H9 (cell line): ENCODE measurements at regions not wholly inside any gene's neighbourhood (a gene's known extent, or its start where the extent isn't known, plus 50 kb on each side); places are given as distances from the start of the nearest gene placed in this dataset.

Experiments used
- DNase-seq: peaks from one replicate; pipeline ENCODE4 v3.0.0-alpha.2; 2017
- H2AFZ ChIP-seq: one replicate; pipeline ENCODE4 v1.6.1; 2013; ENCODE audit warnings: mild to moderate bottlenecking, low read length, control low read depth, moderate library complexity
- H2AK5ac ChIP-seq: 2 replicates; pipeline ENCODE4 v1.6.1; 2013; ENCODE audit warnings: low read length, control low read depth, mixed read lengths; ENCODE audit not compliant: insufficient read length
- H2BK120ac ChIP-seq: one replicate; pipeline ENCODE4 v1.6.1; 2013; ENCODE audit warnings: low read depth, mild to moderate bottlenecking, low read length, control low read depth, inconsistent platforms; ENCODE audit not compliant: poor library complexity, severe bottlenecking
- H2BK12ac ChIP-seq: 2 replicates; pipeline ENCODE4 v1.6.1; 2013; ENCODE audit warnings: low read length, control low read depth, mixed read lengths, low read depth; ENCODE audit not compliant: insufficient read length
- H2BK15ac ChIP-seq: 2 replicates; pipeline ENCODE4 v1.6.1; 2013; ENCODE audit warnings: low read depth, low read length, control low read depth
- H2BK20ac ChIP-seq: one replicate; pipeline ENCODE4 v1.6.1; 2013; ENCODE audit warnings: low read depth, mild to moderate bottlenecking, low read length, control low read depth, inconsistent platforms; ENCODE audit not compliant: poor library complexity, severe bottlenecking
- H2BK5ac ChIP-seq: 2 replicates; pipeline ENCODE4 v1.6.1; 2013; ENCODE audit warnings: low read length, control low read depth, mixed read lengths; ENCODE audit not compliant: insufficient read length
- H3K14ac ChIP-seq: 2 replicates; pipeline ENCODE4 v1.6.1; 2013; ENCODE audit warnings: low read length, control low read depth; ENCODE audit not compliant: insufficient read depth
- H3K18ac ChIP-seq: 2 replicates; pipeline ENCODE4 v1.6.1; 2013; ENCODE audit warnings: low read depth, mild to moderate bottlenecking, mixed read lengths, low read length, control low read depth; ENCODE audit not compliant: insufficient read length
- H3K23ac ChIP-seq: 2 replicates; pipeline ENCODE4 v1.6.1; 2013; ENCODE audit warnings: low read length, control low read depth, mixed read lengths, low read depth; ENCODE audit not compliant: insufficient read length
- H3K23me2 ChIP-seq: 2 replicates; pipeline ENCODE4 v1.6.1; 2013; ENCODE audit warnings: low read depth, mild to moderate bottlenecking, mixed read lengths, low read length, control low read depth; ENCODE audit not compliant: insufficient read length, poor library complexity, severe bottlenecking
- H3K27ac ChIP-seq: 2 replicates; pipeline ENCODE4 v1.5.1; 2013; ENCODE audit warnings: low read length, control low read depth, mixed read lengths, low read depth; ENCODE audit not compliant: insufficient read length
- H3K27me3 ChIP-seq: 2 replicates; pipeline ENCODE4 v1.6.1; 2013; ENCODE audit warnings: low read length, control low read depth, inconsistent platforms; ENCODE audit not compliant: insufficient read depth
- H3K4ac ChIP-seq: 2 replicates; pipeline ENCODE4 v1.6.1; 2013; ENCODE audit warnings: low read depth, mild to moderate bottlenecking, control low read depth, inconsistent platforms, low read length, moderate library complexity
- H3K4me1 ChIP-seq: 2 replicates; pipeline ENCODE4 v1.6.1; 2013; ENCODE audit warnings: low read length, control low read depth, inconsistent platforms; ENCODE audit not compliant: insufficient read depth
- H3K4me2 ChIP-seq: 2 replicates; pipeline ENCODE4 v1.6.1; 2013; ENCODE audit warnings: low read length, control low read depth, mixed read lengths; ENCODE audit not compliant: insufficient read length, insufficient read depth
- H3K56ac ChIP-seq: 2 replicates; pipeline ENCODE4 v1.6.1; 2013; ENCODE audit warnings: low read depth, mild to moderate bottlenecking, mixed read lengths, low read length, control low read depth; ENCODE audit not compliant: insufficient read length
- H3K79me1 ChIP-seq: 2 replicates; pipeline ENCODE4 v1.6.1; 2013; ENCODE audit warnings: low read depth, mild to moderate bottlenecking, moderate library complexity, low read length, control low read depth, inconsistent platforms; ENCODE audit not compliant: insufficient read depth, poor library complexity, severe bottlenecking
- H3K79me2 ChIP-seq: 2 replicates; pipeline ENCODE4 v1.6.1; 2013; ENCODE audit warnings: low read length, control low read depth, inconsistent platforms; ENCODE audit not compliant: insufficient read depth
- H3K9ac ChIP-seq: 2 replicates; pipeline ENCODE4 v1.6.1; 2013; ENCODE audit warnings: low read length, control low read depth, mixed read lengths; ENCODE audit not compliant: insufficient read length; ENCODE audit errors: extremely low read depth
- H3K9me3 ChIP-seq: one replicate; pipeline ENCODE4 v1.6.1; 2013; ENCODE audit warnings: low read depth, low read length, inconsistent platforms; ENCODE audit not compliant: control insufficient read depth
- H3T11ph ChIP-seq: one replicate; pipeline ENCODE4 v1.6.1; 2013; ENCODE audit warnings: mild to moderate bottlenecking, low read length, control low read depth, inconsistent platforms
- H4K20me1 ChIP-seq: one replicate; pipeline ENCODE4 v1.6.1; 2013; ENCODE audit not compliant: control insufficient read depth, insufficient read length, insufficient read depth
- H4K5ac ChIP-seq: 2 replicates; pipeline ENCODE4 v1.6.1; 2013; ENCODE audit warnings: low read depth, mild to moderate bottlenecking, mixed read lengths, low read length, control low read depth; ENCODE audit not compliant: insufficient read length
- H4K8ac ChIP-seq: replicated peaks from 2 replicates; pipeline ENCODE4 v1.6.1; 2013; ENCODE audit warnings: low read length, control low read depth, mixed read lengths, low read depth; ENCODE audit not compliant: insufficient read length
- H4K91ac ChIP-seq: 2 replicates; pipeline ENCODE4 v1.6.1; 2013; ENCODE audit warnings: low read depth, mild to moderate bottlenecking, moderate library complexity, mixed read lengths, low read length, control low read depth; ENCODE audit not compliant: insufficient read length
- H3K27ac Mint-ChIP-seq, 3 experiments: 2 replicates in 2 of 3; 3 replicates in 1 of 3; pipeline ENCODE4 v1.8.0; 2020 to 2021; ENCODE audit warnings: mixed read lengths in 3 of 3, mild to moderate bottlenecking in 1 of 3, moderate library complexity in 1 of 3
- H3K27me3 Mint-ChIP-seq: 2 replicates; pipeline ENCODE4 v1.8.0; 2021; ENCODE audit warnings: low read depth, mild to moderate bottlenecking, moderate library complexity, mixed read lengths
- H3K36me3 Mint-ChIP-seq, 3 experiments: 2 replicates in 2 of 3; 3 replicates in 1 of 3; pipeline ENCODE4 v1.8.0; 2020 to 2021; ENCODE audit warnings: low read depth in 3 of 3, mixed read lengths in 3 of 3; ENCODE audit not compliant: insufficient read depth in 1 of 3
- H3K4me1 Mint-ChIP-seq, 2 experiments: 2 replicates each; pipeline ENCODE4 v1.8.0; 2020; ENCODE audit warnings: mixed read lengths in 2 of 2
- H3K4me3 Mint-ChIP-seq, 2 experiments: 2 replicates in 1 of 2; 3 replicates in 1 of 2; pipeline ENCODE4 v1.8.0; 2020 to 2021; ENCODE audit warnings: mild to moderate bottlenecking in 2 of 2, mixed read lengths in 2 of 2, moderate library complexity in 1 of 2
- H3K9me3 Mint-ChIP-seq, 2 experiments: 2 replicates in 1 of 2; 3 replicates in 1 of 2; pipeline ENCODE4 v1.8.0; 2020; ENCODE audit warnings: mild to moderate bottlenecking in 2 of 2, mixed read lengths in 2 of 2, moderate library complexity in 1 of 2
- WGBS: extraction: QIAGEN DNeasy Blood & Tissue Kit; methylation state at CpG from one replicate; pipeline ENCODE4 v1.1.7; 2013; ENCODE audit warnings: missing lambda C conversion rate, low lambda C conversion rate, mixed read lengths; ENCODE audit not compliant: insufficient read length; ENCODE audit errors: extremely low coverage; 5-methylcytosine and 5-hydroxymethylcytosine counted together
- TF ChIP-seq, protein P1 (sequence below): fragments of 200-600 bp; sonication (generic); conservative IDR thresholded peaks from 3 replicates; pipeline ENCODE4 v1.8.0; 2021; ENCODE audit warnings: antibody characterized with exemption, mild to moderate bottlenecking

DNA sequence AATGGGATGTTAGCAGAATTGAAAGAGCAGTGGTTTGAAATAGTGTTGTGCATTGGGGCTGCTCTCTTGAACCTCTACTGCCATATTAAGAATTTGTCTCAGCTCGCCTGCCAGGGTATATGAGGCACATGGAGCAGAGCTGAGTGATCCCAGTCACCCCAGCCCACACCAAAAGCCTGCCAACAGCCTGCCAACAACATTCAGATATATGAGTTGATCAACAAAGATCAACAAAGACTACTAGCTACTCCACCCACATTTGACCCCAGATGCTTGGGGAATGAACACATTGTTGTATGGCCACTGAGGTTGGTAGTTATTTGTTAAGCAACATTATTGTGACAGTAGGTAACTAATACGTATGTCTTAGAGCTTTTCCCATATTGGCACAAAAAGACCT is 570.9 kb upstream of the IL12A start:
- H3K9me3 Mint-ChIP-seq = peaks cover 8 to 14% of the 10 kb centered on the region in 2 experiments; a peak in 4 of 5 replicates
- H4K20me1 ChIP-seq = no peaks in the 10 kb centered on the region
- H4K8ac ChIP-seq = no peak overlapping the region
- no peak overlapping the region for H3K56ac ChIP-seq
- no peaks in the 10 kb centered on the region for H3K27me3 Mint-ChIP-seq
- H3K18ac ChIP-seq = no peak overlapping the region
- H3K79me2 ChIP-seq = no peaks in the 10 kb centered on the region
- TF ChIP-seq, protein P1, sequence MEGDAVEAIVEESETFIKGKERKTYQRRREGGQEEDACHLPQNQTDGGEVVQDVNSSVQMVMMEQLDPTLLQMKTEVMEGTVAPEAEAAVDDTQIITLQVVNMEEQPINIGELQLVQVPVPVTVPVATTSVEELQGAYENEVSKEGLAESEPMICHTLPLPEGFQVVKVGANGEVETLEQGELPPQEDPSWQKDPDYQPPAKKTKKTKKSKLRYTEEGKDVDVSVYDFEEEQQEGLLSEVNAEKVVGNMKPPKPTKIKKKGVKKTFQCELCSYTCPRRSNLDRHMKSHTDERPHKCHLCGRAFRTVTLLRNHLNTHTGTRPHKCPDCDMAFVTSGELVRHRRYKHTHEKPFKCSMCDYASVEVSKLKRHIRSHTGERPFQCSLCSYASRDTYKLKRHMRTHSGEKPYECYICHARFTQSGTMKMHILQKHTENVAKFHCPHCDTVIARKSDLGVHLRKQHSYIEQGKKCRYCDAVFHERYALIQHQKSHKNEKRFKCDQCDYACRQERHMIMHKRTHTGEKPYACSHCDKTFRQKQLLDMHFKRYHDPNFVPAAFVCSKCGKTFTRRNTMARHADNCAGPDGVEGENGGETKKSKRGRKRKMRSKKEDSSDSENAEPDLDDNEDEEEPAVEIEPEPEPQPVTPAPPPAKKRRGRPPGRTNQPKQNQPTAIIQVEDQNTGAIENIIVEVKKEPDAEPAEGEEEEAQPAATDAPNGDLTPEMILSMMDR = no peak
- no peaks in the 10 kb centered on the region for H3K4me1 Mint-ChIP-seq
- no peaks in the 10 kb centered on the region for H3K27me3 ChIP-seq
- no peak overlapping the region for H3K9ac ChIP-seq
- H3K23me2 ChIP-seq = no peaks in the 10 kb centered on the region
- H3K4me2 ChIP-seq = no peak overlapping the region
- H3K27ac Mint-ChIP-seq = no peak overlapping the region
- no peak overlapping the region for H3T11ph ChIP-seq
- H2AK5ac ChIP-seq = no peak overlapping the region
- H2AFZ ChIP-seq = no peak overlapping the region
- no peak overlapping the region for H3K14ac ChIP-seq
- H3K23ac ChIP-seq = no peak overlapping the region
- no peaks in the 10 kb centered on the region for H3K79me1 ChIP-seq
- H2BK15ac ChIP-seq = no peak overlapping the region
- no peak overlapping the region for H2BK20ac ChIP-seq
- H3K36me3 Mint-ChIP-seq = peaks cover 0 to 2% (median 0%) of the 10 kb centered on the region in 3 experiments; a peak in 2 of 7 replicates
- no peaks in the 10 kb centered on the region; the same call in 1 of the 2 replicates for H3K4me1 ChIP-seq
- H4K5ac ChIP-seq = no peak overlapping the region
- no peak for DNase-seq
- H4K91ac ChIP-seq = no peak overlapping the region
- H3K4ac ChIP-seq = no peak overlapping the region
- no peak overlapping the region for H2BK12ac ChIP-seq
- no peak overlapping the region for H3K27ac ChIP-seq
- no peak overlapping the region for H2BK120ac ChIP-seq
- H3K9me3 ChIP-seq = no peaks in the 10 kb centered on the region
- no peak overlapping the region for H2BK5ac ChIP-seq
- no CpG with 5 or more reads among the region's 2 CpGs for WGBS
- no peak overlapping the region for H3K4me3 Mint-ChIP-seq
